Suppressor macrophage (primary cell): ENCODE measurements at regions not wholly inside any gene's neighbourhood (a gene's known extent, or its start where the extent isn't known, plus 50 kb on each side); places are given as distances from the start of the nearest gene placed in this dataset.

Experiments
- DNase-seq, 4 experiments: peaks; one replicate each; pipeline ENCODE4 v3.0.0-alpha.2; 2020 to 2022

- no peak for DNase-seq
These were observed 397.7 kb downstream of the RFPL4B start for GRCh38 chr6:112744827-112745226.

- no peak for DNase-seq
These were observed 398.6 kb downstream of the RFPL4B start for GRCh38 chr6:112745765-112746164.

GRCh38 chr6:112749673-112750072 is 402.5 kb downstream of the RFPL4B start:
- no peak for DNase-seq

- peak; percentile 4 to 54 (median 23) for DNase-seq
These were observed 405.2 kb downstream of the RFPL4B start for GRCh38 chr6:112752305-112752704.

- no peak for DNase-seq
These were observed 405.7 kb downstream of the RFPL4B start for GRCh38 chr6:112752791-112753190.

GRCh38 chr6:112760831-112761230 is 413.7 kb downstream of the RFPL4B start:
- no peak for DNase-seq

- DNase-seq = no peak
These were observed 414.6 kb downstream of the RFPL4B start for GRCh38 chr6:112761740-112762139.

- no peak for DNase-seq
These were observed 417.2 kb downstream of the RFPL4B start for GRCh38 chr6:112764377-112764776.

- no peak for DNase-seq
These were observed 423.2 kb downstream of the RFPL4B start for GRCh38 chr6:112770308-112770707.

GRCh38 chr6:112773187-112773586 is 426.1 kb downstream of the RFPL4B start:
- DNase-seq = no peak

GRCh38 chr6:112774319-112774718 is 427.2 kb downstream of the RFPL4B start:
- no peak for DNase-seq

- peak; percentile 76 to 94 (median 86) for DNase-seq
These were observed 433.5 kb downstream of the RFPL4B start for GRCh38 chr6:112780498-112781096.

GRCh38 chr6:112781241-112781640 is 434.1 kb downstream of the RFPL4B start:
- DNase-seq = peak in 1 of 4 experiments; percentile 1

- no peak for DNase-seq
These were observed 438.3 kb downstream of the RFPL4B start for GRCh38 chr6:112785408-112785807.

- DNase-seq = no peak
These were observed 439.7 kb downstream of the RFPL4B start for GRCh38 chr6:112786801-112787200.

- DNase-seq = no peak
These were observed 440.2 kb downstream of the RFPL4B start for GRCh38 chr6:112787371-112787770.

GRCh38 chr6:112795316-112795715 is 448.2 kb downstream of the RFPL4B start:
- DNase-seq = no peak

- no peak for DNase-seq
These were observed 449.6 kb downstream of the RFPL4B start for GRCh38 chr6:112796712-112797111.

GRCh38 chr6:112799889-112800288 is 452.8 kb downstream of the RFPL4B start:
- DNase-seq = no peak

GRCh38 chr6:112800439-112800838 is 453.3 kb downstream of the RFPL4B start:
- DNase-seq = no peak

GRCh38 chr6:112800916-112801315 is 453.8 kb downstream of the RFPL4B start:
- DNase-seq = no peak

- no peak for DNase-seq
These were observed 454.4 kb downstream of the RFPL4B start for GRCh38 chr6:112801468-112802080.

GRCh38 chr6:112802144-112802543 is 455.0 kb downstream of the RFPL4B start:
- DNase-seq = no peak

- DNase-seq = no peak
These were observed 457.7 kb downstream of the RFPL4B start for GRCh38 chr6:112804638-112805330.
